HEK293 (cell line): ENCODE measurements at regions not wholly inside any gene's neighbourhood (a gene's known extent, or its start where the extent isn't known, plus 50 kb on each side); places are given as distances from the start of the nearest gene placed in this dataset.

ENCODE experiments used
- GLI2 ChIP-seq: fragments of 450-650 bp; formaldehyde crosslinking; IDR thresholded peaks from 2 replicates; pipeline ENCODE4; 2017; ENCODE audit warnings: missing biosample characterization, missing genetic modification characterization, low read depth, borderline replicate concordance
- PATZ1 ChIP-seq: fragments of 450-650 bp; formaldehyde crosslinking; IDR thresholded peaks from 2 replicates; pipeline ENCODE4 v1.5.1; 2016; ENCODE audit warnings: missing biosample characterization, missing genetic modification characterization
- TCF7L2 ChIP-seq: IDR thresholded peaks from 2 replicates; pipeline ENCODE4 v1.6.1; 2011; ENCODE audit warnings: low read depth, mild to moderate bottlenecking, inconsistent platforms, low read length, moderate library complexity, borderline replicate concordance
- TRIM28 ChIP-seq: IDR thresholded peaks from 2 replicates; pipeline ENCODE4 v1.6.1; 2011; ENCODE audit warnings: low read length, control low read depth, borderline replicate concordance
- ZBTB10 ChIP-seq: fragments of 450-650 bp; formaldehyde crosslinking; IDR thresholded peaks from 2 replicates; pipeline ENCODE4 v1.5.1; 2016; ENCODE audit warnings: missing biosample characterization, missing genetic modification characterization
- ZNF37A ChIP-seq: fragments of 450-650 bp; IDR thresholded peaks from 2 replicates; pipeline ENCODE4 v1.5.1; 2018; ENCODE audit warnings: missing biosample characterization, missing genetic modification characterization
- TF ChIP-seq, protein P1 (sequence below): fragments of 450-650 bp; formaldehyde crosslinking; IDR thresholded peaks from 2 replicates; pipeline ENCODE4 v1.5.1; 2016; ENCODE audit warnings: missing biosample characterization, missing genetic modification characterization
- TF ChIP-seq, protein P2 (sequence below): fragments of 450-650 bp; formaldehyde crosslinking; IDR thresholded peaks from 2 replicates; pipeline ENCODE4 v1.5.1; 2016; ENCODE audit warnings: missing biosample characterization, missing genetic modification characterization

GRCh38 chr2:129732630-129733026 lies 246.8 kb upstream of the RAB6C start:
- TF ChIP-seq TCF7L2: no peak
- TF ChIP-seq ZBTB10 (tag by site-specific recombination): no peak
- TF ChIP-seq ZNF37A (tag by site-specific recombination): no peak
- TF ChIP-seq, protein P1, sequence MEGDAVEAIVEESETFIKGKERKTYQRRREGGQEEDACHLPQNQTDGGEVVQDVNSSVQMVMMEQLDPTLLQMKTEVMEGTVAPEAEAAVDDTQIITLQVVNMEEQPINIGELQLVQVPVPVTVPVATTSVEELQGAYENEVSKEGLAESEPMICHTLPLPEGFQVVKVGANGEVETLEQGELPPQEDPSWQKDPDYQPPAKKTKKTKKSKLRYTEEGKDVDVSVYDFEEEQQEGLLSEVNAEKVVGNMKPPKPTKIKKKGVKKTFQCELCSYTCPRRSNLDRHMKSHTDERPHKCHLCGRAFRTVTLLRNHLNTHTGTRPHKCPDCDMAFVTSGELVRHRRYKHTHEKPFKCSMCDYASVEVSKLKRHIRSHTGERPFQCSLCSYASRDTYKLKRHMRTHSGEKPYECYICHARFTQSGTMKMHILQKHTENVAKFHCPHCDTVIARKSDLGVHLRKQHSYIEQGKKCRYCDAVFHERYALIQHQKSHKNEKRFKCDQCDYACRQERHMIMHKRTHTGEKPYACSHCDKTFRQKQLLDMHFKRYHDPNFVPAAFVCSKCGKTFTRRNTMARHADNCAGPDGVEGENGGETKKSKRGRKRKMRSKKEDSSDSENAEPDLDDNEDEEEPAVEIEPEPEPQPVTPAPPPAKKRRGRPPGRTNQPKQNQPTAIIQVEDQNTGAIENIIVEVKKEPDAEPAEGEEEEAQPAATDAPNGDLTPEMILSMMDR: no peak
- TF ChIP-seq, protein P2, sequence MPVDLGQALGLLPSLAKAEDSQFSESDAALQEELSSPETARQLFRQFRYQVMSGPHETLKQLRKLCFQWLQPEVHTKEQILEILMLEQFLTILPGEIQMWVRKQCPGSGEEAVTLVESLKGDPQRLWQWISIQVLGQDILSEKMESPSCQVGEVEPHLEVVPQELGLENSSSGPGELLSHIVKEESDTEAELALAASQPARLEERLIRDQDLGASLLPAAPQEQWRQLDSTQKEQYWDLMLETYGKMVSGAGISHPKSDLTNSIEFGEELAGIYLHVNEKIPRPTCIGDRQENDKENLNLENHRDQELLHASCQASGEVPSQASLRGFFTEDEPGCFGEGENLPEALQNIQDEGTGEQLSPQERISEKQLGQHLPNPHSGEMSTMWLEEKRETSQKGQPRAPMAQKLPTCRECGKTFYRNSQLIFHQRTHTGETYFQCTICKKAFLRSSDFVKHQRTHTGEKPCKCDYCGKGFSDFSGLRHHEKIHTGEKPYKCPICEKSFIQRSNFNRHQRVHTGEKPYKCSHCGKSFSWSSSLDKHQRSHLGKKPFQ (tag by site-specific recombination): no peak
- no peak for TF ChIP-seq TRIM28
- TF ChIP-seq PATZ1 (tag by site-specific recombination): no peak
- TF ChIP-seq GLI2 (tag by site-specific recombination): no peak
